NCI-H1417 (cell line): ENCODE measurements at regions not wholly inside any gene's neighbourhood (a gene's known extent, or its start where the extent isn't known, plus 50 kb on each side); places are given as distances from the start of the nearest gene placed in this dataset.
"Not testable (repeated sequence)": the region's sequence is repeated elsewhere in the genome, so short reads cannot be mapped to it uniquely, and the experiment has no call there.

Experiments used
- DNase-seq, 3 experiments: peaks; one replicate each; lab custom pipeline; 2025; lab: John Stamatoyannopoulos, UW

- not testable (repeated sequence) for DNase-seq
These were observed 304.4 kb downstream of the ANAPC1 start for GRCh38 chr2:111579500-111580134.

- DNase-seq, result not testable (repeated sequence)
These were observed 303.4 kb downstream of the ANAPC1 start for GRCh38 chr2:111580616-111581015.

- not testable (repeated sequence) for DNase-seq
These were observed 301.9 kb downstream of the ANAPC1 start for GRCh38 chr2:111582090-111582489.

GRCh38 chr2:111583480-111583879 lies 300.5 kb downstream of the ANAPC1 start:
- not testable (repeated sequence) for DNase-seq

- not testable (repeated sequence) for DNase-seq
These were observed 299.5 kb downstream of the ANAPC1 start for GRCh38 chr2:111584540-111584939.

GRCh38 chr2:111584950-111585349 lies 299.0 kb downstream of the ANAPC1 start:
- not testable (repeated sequence) for DNase-seq

GRCh38 chr2:111586014-111586413 lies 298.0 kb downstream of the ANAPC1 start:
- not testable (repeated sequence) for DNase-seq

DNA sequence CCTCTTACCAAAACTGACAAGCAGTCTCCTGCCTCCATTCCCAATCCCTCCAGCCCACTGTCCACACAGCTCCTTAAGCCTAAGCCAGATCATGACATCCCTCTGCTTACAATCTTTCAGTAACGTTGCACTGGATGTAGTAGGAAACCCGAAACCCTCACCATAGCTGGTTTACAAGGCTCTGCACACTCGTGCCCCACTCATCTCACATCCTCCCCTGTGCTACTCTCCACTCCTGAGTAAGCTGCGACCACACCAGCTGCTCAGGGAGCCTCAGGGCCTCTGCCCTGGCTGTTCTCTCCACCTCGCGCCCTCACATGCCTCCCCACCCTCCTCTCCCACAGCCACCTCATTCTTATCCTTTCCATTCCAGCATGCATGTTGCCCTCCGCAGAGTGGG lies 288.9 kb downstream of the ANAPC1 start:
- not testable (repeated sequence) for DNase-seq

DNA sequence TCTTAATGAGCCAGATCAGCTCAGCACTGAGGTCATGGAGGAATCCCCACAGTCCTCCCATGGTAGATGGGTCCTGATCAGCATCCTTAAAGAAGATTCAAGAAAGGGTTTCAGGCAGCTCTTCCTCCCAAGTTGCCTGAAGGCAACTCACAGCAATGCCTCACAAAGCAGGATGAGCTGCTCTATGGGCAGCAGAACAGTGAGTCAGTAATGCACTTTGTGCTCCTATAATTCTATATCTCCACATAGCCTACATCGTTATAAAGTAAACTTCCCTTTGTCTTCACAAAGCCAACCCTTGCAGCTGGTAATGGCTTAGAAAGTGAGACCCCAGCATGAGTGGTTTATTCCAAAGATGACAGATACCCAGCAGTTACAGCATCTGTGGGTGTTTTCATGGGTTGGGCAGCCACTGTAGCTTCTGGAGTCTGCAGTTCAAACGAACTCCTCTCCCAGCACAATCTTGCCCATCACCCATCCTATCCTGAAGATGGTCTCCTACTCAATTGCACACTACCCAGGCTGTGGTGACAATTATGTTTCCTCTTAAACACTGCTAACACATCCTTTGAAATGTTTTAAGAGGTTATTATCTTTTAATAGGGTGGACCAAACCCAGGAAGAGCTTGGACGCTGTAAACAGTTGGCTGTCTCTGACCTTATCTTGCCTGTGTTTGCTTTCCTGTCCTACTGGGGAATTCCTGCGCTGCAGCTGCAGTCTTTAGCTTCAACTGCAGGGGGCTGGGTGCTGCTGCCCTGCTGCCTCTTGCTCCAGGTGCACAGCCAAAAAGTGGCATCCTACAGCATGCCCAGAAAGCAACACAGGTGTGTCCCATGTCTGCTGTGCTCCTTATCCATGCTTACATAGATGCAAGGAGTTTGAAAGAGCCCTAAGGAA lies 286.9 kb downstream of the ANAPC1 start:
- DNase-seq, result not testable (repeated sequence)

DNA sequence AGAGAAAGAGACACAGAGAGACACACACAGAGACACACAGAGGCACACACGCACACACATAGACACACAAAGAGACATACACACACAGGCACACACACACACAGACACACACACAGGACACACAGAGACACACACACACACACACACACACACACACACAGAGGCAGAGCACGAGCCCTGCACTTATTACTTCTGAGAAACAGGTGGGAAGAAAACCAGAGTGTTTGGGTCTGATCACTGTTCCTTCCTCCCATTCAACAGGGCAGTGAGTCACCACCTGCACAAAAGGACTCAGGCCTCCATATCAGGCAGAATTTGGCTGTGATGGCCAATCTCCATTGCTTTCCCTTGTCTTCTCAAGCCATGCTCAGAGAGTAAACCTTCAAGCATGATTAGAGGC lies 285.0 kb downstream of the ANAPC1 start:
- not testable (repeated sequence) for DNase-seq

DNA sequence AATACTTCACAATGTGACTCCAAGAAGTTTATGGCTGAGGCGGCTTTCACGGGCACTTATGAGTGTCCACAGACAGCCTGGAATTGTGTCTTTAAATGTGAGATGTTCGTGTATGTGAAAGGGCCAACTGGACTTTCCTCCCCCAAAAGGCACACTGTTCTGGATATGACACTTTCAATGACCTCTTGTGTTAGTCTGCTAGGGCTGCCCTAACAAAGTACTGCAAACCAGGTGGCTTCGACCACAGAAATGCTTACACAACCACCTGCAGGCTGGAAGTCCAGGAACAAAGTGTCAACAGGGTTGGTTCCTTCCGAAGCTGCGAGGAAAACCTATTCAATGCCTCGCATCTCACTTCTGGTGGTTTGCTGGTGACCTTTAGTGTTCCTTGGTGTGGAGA lies 281.7 kb downstream of the ANAPC1 start:
- not testable (repeated sequence) for DNase-seq

DNA sequence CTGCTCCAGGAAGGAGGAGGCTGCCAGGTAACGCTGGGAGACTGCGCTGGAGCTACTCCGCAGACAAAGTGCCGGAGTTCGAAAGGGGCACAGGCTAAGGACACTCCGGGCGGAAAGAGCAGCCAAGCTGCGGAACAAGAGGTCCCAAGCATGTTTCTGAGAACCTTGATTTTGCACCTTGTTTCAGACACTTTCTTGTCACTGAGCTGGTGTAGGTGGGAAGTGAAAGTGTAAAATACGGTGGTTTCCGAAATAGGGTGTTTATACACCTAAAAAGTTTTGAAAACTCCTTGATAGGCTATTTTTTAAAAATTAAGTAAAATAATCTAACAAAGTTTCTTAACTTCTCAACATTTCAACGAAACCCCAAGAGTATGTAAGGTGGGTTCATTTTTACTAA lies 278.2 kb downstream of the ANAPC1 start:
- DNase-seq, result not testable (repeated sequence)

DNA sequence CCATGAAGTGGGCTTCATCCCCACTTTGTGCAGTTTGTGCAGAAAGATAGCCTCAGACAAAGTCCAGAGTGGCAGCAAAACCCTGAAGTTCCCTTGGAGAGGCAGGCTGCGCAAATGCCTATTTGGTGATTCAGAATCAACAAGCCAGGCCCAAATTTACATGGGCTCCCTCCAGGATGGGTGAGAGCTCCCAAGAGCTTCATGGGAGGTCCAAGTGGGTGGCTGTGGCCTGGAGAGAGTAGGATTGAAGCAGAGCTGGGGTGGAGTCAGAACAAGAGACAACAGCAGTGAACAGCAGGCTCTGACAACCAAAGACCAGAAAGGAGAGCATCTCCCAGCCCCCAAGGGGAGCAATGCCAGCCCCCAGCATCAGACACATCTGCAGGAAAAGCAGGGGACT lies 277.4 kb downstream of the ANAPC1 start:
- not testable (repeated sequence) for DNase-seq

DNA sequence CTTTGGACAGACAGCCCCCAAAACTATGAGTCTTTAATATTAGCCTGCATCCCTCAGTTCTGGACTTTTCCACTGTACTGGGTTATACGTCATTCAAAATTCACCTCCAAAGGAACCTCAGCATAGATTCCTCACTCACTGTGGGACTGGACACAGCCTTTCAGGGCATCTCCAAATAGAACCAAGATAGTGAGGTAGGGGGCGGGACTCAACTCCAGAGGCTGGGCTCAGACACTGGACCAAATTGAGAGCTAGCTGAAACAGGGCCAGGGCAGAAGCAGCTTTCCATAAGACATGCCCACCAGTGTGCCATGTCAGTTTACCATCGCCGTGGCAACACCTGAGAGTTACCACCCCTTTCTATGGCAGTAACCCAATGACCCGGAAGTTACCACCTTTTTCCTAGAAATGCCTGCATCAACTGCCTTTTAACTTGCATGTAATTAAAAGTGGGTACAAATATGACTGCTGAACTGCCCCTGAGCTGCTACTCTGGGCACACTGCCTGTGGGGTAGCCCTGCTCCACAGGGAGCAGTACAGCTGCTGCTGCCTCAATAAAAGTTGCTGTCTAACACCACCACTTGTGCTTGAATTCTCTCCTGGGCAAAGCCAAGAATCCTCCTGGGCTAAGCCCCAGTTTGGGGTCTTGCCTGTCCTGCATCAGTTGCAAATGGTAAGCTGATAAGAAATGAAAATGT lies 274.7 kb downstream of the ANAPC1 start:
- not testable (repeated sequence) for DNase-seq

GRCh38 chr2:111610035-111610434 lies 274.0 kb downstream of the ANAPC1 start:
- DNase-seq, result not testable (repeated sequence)

DNA sequence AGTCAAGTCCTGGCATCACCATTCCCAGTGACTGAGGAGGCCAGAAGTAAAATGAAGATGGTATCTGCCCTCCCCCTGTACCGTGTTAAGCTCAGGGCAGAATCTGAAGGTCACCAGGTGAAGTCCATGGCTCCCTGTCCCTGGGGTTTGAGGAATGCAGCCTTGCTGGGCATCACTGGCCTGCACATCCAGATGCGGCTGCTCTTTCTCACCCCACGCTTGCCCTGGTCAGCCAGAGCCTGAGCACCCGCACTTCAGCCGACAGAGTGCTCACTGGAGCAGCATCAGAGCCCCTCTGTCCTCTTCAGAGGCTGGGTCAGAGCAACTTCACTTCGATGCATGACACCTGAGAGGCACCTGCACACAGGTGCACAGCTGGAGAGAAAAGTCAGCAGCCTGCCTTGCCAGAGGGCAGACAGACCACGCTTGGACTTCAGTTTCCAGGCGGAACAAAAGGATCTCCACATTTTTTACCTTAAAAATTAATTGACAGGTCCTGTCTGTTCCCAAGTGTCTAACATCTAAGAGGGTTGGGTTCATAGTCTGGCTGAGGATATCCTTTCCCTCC lies 267.3 kb downstream of the ANAPC1 start:
- peak in 1 of 3 experiments; percentile 14 for DNase-seq

- no peak for DNase-seq
These were observed 266.4 kb downstream of the ANAPC1 start for GRCh38 chr2:111617299-111618225.

GRCh38 chr2:111618226-111618977 lies 265.6 kb downstream of the ANAPC1 start:
- DNase-seq, result no peak

- no peak for DNase-seq
These were observed 264.8 kb downstream of the ANAPC1 start for GRCh38 chr2:111618978-111619902.
